Bronchial epithelial cell (primary cell): ENCODE measurements at regions not wholly inside any gene's neighbourhood (a gene's known extent, or its start where the extent isn't known, plus 50 kb on each side); places are given as distances from the start of the nearest gene placed in this dataset.

Source experiments
- DNase-seq: peaks from one replicate; pipeline ENCODE4 v3.0.0-alpha.2; 2010; ENCODE audit warnings: low read depth
- FAIRE-seq: peaks from 2 replicates; lab custom pipeline; 2011; peaks lifted over from hg19 to GRCh38; lab: Jason Lieb, UNC
- H3K27me3 ChIP-seq: 2 replicates; pipeline ENCODE4 v1.5.1; 2011; ENCODE audit warnings: low read length; ENCODE audit not compliant: control insufficient read depth, insufficient read depth
- H3K36me3 ChIP-seq: 2 replicates; pipeline ENCODE4 v1.5.1; 2011; ENCODE audit warnings: low read length; ENCODE audit not compliant: control insufficient read depth, insufficient read depth
- H3K4me3 ChIP-seq: 2 replicates; pipeline ENCODE4 v1.5.1; 2011; ENCODE audit warnings: mild to moderate bottlenecking, low read depth, low read length, control low read depth
- CTCF ChIP-seq: IDR thresholded peaks from 2 replicates; pipeline ENCODE4 v1.5.1; 2011; ENCODE audit warnings: mild to moderate bottlenecking, moderate library complexity, low read length, control low read depth, inconsistent platforms; ENCODE audit not compliant: insufficient read depth, severe bottlenecking

- no peaks in the 10 kb centered on the region for H3K36me3 ChIP-seq
- DNase-seq (no peak), FAIRE-seq (peak; percentile 64)
- TF ChIP-seq CTCF = no peak
- H3K27me3 ChIP-seq = no peaks in the 10 kb centered on the region
- H3K4me3 ChIP-seq = no peak overlapping the region
Measured at GRCh38 chr3:106773795-106774194, 603.4 kb upstream of the CCDC54 start.

- Histone ChIP-seq H3K4me3 (no peak overlapping the region), H3K36me3 (no peaks in the 10 kb centered on the region), H3K27me3 (no peaks in the 10 kb centered on the region)
- TF ChIP-seq CTCF = no peak
- DNase-seq (no peak), FAIRE-seq (no peak)
Measured at GRCh38 chr3:106783231-106783630, 594.0 kb upstream of the CCDC54 start.

GRCh38 chr3:106789276-106789675, 588.0 kb upstream of the CCDC54 start:
- H3K4me3 ChIP-seq = no peak overlapping the region
- no peaks in the 10 kb centered on the region for H3K27me3 ChIP-seq
- TF ChIP-seq CTCF = no peak
- FAIRE-seq = no peak
- H3K36me3 ChIP-seq = no peaks in the 10 kb centered on the region
- DNase-seq = no peak

- no peak for TF ChIP-seq CTCF
- FAIRE-seq (no peak), DNase-seq (peak; percentile 51)
- Histone ChIP-seq H3K27me3 (no peaks in the 10 kb centered on the region), H3K4me3 (no peak overlapping the region), H3K36me3 (no peaks in the 10 kb centered on the region)
Measured at GRCh38 chr3:106792716-106793115, 584.5 kb upstream of the CCDC54 start.

- FAIRE-seq = no peak
- DNase-seq = no peak
- H3K36me3 ChIP-seq = no peaks in the 10 kb centered on the region
- no peaks in the 10 kb centered on the region for H3K27me3 ChIP-seq
- no peak for TF ChIP-seq CTCF
- no peak overlapping the region for H3K4me3 ChIP-seq
Measured at GRCh38 chr3:106794442-106794841, 582.8 kb upstream of the CCDC54 start.

GRCh38 chr3:106795553-106795952, 581.7 kb upstream of the CCDC54 start:
- Histone ChIP-seq H3K4me3 (no peak overlapping the region), H3K36me3 (no peaks in the 10 kb centered on the region), H3K27me3 (no peaks in the 10 kb centered on the region)
- no peak for DNase-seq
- no peak for FAIRE-seq
- no peak for TF ChIP-seq CTCF
